NB4 (cell line): ENCODE measurements at regions not wholly inside any gene's neighbourhood (a gene's known extent, or its start where the extent isn't known, plus 50 kb on each side); places are given as distances from the start of the nearest gene placed in this dataset.
A peak's percentile ranks its signal among the peaks of the same experiment; 100 is the strongest.

Source experiments
- DNase-seq: peaks from one replicate; pipeline ENCODE4 v3.0.0; 2010; ENCODE audit warnings: low read depth
- H3K4me3 ChIP-seq: one replicate; pipeline ENCODE4 v1.5.1; 2011; ENCODE audit warnings: mild to moderate bottlenecking, low read depth, low read length, moderate library complexity
- MYC ChIP-seq: IDR thresholded peaks from 2 replicates; pipeline ENCODE4 v1.6.1; 2011; ENCODE audit warnings: low read depth, low read length
- POLR2A ChIP-seq: IDR thresholded peaks from 2 replicates; pipeline ENCODE4 v1.6.1; 2011; ENCODE audit warnings: mild to moderate bottlenecking; ENCODE audit not compliant: insufficient read length; ENCODE audit errors: extremely low read depth
- TF ChIP-seq, protein P1 (sequence below): IDR thresholded peaks from one replicate; pipeline ENCODE4 v1.5.1; 2012; ENCODE audit warnings: low read depth, low read length
- TF ChIP-seq, protein P2 (sequence below): IDR thresholded peaks from 2 replicates; pipeline ENCODE4 v1.6.1; 2011; ENCODE audit warnings: low read depth, low read length

DNA sequence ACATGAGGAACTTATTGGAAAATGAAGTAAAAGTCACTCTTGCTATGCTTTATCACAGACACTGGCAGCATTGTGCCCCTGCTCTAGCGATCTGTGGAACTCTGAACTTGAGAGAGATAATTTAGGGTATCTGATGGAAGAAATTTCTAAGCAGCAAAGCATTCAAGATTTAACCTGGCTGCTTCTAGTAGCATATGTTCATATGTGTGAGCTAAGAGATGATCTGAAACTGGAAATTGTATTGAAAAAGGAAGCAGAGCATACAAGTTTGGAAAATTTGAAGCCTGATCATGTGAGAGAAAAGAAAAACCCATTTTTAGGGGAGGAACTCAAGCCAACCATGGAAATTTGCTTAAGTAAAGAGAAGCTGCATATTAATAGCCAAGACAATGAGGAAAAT lies 657.7 kb downstream of the TRAM1L1 start:
- no peak for DNase-seq
- H3K4me3 ChIP-seq: no peak overlapping the region
- TF ChIP-seq MYC (no peak), POLR2A (no peak)
- TF ChIP-seq, protein P1, sequence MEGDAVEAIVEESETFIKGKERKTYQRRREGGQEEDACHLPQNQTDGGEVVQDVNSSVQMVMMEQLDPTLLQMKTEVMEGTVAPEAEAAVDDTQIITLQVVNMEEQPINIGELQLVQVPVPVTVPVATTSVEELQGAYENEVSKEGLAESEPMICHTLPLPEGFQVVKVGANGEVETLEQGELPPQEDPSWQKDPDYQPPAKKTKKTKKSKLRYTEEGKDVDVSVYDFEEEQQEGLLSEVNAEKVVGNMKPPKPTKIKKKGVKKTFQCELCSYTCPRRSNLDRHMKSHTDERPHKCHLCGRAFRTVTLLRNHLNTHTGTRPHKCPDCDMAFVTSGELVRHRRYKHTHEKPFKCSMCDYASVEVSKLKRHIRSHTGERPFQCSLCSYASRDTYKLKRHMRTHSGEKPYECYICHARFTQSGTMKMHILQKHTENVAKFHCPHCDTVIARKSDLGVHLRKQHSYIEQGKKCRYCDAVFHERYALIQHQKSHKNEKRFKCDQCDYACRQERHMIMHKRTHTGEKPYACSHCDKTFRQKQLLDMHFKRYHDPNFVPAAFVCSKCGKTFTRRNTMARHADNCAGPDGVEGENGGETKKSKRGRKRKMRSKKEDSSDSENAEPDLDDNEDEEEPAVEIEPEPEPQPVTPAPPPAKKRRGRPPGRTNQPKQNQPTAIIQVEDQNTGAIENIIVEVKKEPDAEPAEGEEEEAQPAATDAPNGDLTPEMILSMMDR: no peak
- TF ChIP-seq, protein P2, sequence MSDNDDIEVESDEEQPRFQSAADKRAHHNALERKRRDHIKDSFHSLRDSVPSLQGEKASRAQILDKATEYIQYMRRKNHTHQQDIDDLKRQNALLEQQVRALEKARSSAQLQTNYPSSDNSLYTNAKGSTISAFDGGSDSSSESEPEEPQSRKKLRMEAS: no peak

DNA sequence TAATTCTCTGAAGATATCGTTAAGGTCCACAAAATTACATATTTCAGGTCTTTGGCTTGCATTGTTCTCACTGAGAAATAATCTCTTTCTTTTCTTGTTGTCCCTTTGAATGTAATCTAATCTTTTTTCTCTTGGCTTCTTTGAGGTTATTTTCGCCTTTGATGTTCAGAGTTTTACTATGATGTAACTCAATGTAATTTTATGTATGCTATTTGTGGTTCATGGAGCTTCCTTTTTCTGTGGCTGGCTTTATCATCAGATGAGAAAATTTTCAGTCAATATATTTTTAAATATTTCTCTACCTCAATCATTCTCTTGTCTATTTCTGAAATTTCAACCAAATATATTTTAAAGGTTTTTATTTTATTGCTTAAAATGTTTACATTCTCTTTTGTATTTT lies 672.2 kb downstream of the TRAM1L1 start:
- no peak for DNase-seq

DNA sequence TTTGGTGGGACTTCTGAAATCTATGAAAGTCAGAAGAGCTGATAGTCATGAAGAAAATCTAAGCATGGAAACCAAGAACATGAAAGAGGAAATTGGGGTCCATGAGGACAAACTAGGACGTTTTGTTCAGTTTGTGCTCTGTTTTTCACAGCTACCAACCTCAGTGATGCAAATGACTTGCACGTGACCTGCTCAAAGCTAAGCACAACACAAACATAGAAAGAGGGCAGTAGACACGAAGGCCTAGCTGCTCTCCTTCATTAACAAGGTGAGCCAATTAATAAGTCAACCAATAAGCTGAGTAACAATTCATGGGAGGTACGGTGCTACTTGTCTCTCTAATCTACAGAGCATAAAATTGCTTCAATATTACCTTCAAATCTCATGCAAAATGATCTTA lies 684.1 kb downstream of the TRAM1L1 start:
- TF ChIP-seq, protein P1: no peak
- TF ChIP-seq POLR2A: no peak
- no peak for TF ChIP-seq MYC
- TF ChIP-seq, protein P2: no peak
- no peak for DNase-seq
- no peak overlapping the region for H3K4me3 ChIP-seq

More for the DNA sequence above, 672.2 kb downstream of the TRAM1L1 start:
- H3K4me3 ChIP-seq: no peak overlapping the region
- TF ChIP-seq, protein P2: no peak
- TF ChIP-seq, protein P1: no peak
- no peak for TF ChIP-seq MYC
- no peak for TF ChIP-seq POLR2A

DNA sequence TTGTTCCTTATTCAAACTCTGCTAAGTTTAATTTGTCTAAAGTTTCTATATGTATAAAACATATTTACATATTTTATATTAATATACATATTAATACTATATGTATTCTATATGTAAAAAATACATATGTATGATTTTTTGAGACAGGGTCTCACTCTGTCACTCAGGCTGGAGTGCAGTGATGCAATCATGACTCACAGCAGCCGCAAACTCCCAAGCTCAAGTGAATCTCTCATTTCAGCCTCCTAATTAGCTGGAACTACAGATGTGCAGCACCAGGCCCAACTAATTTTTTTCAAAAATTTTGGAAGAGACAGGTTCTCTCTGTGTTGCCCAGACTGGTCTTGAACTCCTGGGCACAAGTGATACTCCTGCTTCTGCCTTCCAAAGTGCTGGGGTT lies 684.9 kb downstream of the TRAM1L1 start:
- H3K4me3 ChIP-seq: no peak overlapping the region
- DNase-seq: peak; percentile 77
- TF ChIP-seq, protein P1: no peak
- TF ChIP-seq MYC (no peak), POLR2A (no peak)
- TF ChIP-seq, protein P2: no peak

DNA sequence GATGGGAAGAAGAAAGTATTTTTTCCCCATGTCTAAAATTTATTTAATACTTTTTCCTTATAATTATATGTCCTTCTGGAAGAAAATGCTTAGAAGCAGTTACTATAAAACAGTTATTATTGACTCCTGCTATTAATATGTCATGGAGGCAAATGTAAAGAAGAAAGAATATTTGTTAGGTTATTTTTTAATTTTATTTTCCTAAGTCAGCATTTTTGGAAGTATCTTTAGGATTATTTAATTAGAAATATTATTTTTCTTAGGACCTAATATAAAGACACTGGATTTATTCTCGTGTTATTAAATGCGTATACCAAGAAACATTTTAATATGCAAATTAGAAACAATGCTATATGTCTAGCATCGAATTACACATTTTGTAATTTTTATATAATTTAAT lies 687.7 kb downstream of the TRAM1L1 start:
- DNase-seq: no peak
- TF ChIP-seq POLR2A: no peak
- TF ChIP-seq, protein P1: no peak
- TF ChIP-seq MYC: no peak
- TF ChIP-seq, protein P2: no peak
- no peak overlapping the region for H3K4me3 ChIP-seq
